NCI-H345 (cell line): ENCODE measurements at regions not wholly inside any gene's neighbourhood (a gene's known extent, or its start where the extent isn't known, plus 50 kb on each side); places are given as distances from the start of the nearest gene placed in this dataset.
A peak's percentile ranks its signal among the peaks of the same experiment; 100 is the strongest.
"Not testable (repeated sequence)": the region's sequence is repeated elsewhere in the genome, so short reads cannot be mapped to it uniquely, and the experiment has no call there.

Experiments used
- DNase-seq: peaks from one replicate; lab custom pipeline; 2025; lab: John Stamatoyannopoulos, UW

DNA sequence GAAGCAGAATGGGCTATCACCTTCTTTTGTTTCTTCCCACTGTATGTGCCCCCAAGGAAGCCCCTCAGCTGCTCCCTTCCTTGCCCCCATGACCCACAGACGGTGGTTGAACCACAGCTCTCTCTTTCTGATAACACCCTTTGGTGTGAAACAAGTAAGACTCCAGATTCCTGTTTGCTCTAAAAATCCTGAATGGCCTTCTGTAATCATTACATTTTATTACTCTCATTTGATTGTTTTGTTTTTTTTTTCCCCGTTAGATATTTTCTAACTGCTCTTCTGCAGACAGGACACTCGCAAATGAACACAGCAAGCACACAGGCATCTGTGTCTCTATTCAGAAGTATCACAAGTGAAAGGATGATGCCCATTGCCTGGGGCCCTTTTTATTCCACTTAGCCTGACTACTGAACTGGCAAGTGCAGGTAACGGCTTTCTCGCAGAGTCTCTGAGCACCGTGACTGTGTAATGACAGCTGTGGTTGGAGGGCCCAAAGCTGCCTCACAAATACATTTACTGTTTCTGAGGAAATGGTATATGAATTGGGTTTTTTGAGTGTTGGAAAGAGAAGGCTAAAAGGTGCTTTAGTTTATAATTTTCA, 59.3 kb downstream of the OXGR1 start:
- DNase-seq, result peak; percentile 83

DNA sequence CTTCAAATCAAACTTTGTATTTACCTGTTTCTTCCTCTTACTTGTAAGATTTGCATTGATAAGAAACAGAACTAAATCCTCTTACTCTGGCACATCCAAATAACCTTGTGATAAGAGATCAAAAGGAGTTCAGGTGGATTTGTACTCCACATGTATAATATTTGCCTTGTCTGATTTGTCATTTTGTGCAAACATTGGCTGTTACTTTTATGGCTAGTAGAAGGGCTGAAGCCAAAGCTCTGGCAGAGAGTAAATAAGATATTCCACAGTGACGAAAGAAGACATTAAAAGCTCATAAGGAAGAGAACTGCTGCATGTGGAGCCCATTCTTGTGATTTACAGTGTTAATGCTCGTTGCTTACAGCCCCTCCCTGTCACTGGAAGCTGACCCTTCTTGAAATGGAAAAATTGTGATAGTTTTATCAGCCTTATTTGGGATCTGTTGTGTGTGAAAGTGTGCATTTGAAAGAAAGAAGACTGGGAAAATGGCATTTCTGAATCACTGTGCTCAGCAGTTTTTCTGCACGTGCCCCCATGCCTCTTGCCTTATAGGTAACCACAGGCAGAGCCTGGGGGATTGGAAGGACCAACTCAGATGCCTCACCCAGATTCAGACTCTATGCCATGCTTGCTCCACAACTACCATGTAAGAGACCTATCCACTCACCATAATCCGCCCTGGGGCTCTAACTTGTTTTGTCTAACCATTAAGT, 68.2 kb downstream of the OXGR1 start:
- DNase-seq, result no peak

DNA sequence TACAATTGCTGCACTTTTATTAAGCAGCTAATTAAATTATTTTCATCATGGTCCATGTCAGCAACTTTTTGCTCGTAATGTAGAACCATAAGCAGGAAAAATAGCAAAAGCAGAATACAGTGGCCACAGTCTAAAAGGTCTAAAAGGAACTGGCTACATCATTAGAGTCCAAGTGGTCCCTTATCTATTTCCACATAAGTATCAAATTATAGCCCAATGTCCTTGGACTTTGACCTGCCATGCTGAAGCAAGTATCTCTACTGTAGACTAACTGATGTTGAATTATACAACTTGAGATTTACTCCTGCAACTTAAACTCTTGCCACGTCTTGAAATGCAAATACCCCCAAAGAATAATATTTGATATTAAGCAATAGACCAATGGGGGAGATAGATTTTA, 68.8 kb downstream of the OXGR1 start:
- no peak for DNase-seq

DNA sequence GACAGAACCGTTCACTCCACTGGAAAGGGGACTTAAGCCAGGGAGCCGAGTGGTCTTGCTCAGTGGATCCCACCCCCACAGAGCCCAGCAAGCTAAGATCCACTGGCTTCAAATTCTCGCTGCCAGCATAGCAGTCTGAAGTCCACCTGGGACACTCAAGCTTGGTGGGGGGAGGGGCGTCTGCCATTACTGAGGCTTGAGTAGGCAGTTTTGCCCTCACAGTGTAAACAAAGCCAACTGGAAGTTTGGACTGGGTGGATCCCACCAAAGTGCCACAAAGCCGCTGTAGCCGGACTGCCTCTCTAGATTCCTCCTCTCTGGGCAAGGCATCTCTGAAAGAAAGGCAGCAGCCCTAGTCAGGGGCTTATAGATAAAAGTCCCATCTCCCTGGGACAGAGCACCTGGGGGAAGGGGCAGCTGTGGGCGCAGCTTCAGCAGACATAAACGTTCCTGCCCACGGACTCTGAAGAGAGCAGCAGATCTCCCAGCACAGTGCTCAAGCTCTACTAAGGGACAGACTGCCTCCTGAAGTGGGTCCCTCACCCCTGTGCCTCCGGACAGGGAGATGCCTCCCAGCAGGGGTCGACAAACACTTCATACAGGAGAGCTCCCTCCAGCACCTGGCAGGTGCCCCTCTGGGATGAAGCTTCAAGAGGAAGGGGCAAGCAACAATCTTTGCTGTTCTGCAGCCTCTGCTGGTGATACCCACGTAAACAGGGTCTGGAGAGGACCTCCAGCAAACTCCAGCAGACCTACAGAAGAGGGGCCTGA, 75.2 kb downstream of the OXGR1 start:
- not testable (repeated sequence) for DNase-seq

DNA sequence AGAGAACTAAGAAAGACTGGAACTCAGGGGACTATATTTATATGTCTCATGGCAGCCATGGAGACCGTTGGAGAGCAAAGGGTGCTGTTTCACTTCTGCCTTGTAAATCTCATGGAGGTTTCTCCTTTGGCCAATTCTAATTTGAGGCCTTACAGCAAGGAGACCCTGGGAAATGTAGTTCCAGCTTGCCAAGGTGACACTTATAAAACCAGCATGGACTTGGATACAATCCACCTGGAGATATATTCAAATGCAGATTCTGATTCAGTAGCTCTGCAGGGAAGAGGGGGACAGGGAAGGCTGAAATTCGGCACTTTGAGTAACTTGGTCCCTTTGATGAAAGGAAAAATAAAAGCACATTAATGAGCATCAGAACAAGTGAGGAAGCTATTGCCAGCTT, 90.0 kb downstream of the OXGR1 start:
- DNase-seq, result no peak

DNA sequence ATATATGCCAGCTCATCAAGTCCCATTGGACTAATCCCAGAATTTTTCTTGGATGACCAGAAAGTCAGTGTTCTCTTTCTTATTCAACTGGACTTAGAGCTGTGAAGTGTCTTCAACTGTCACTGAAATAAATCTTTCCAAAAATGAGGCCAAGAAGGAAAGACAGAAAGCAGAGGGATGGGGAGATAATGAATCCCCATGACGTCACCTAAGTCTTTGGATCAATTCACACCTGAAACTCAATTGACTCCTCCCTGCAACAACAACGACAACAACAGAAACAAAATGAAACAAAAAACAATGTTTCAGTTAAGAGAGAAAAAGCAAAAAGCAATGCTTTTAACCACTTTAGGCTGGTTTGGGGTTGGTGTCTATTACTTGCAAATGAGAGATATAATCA, 91.2 kb downstream of the OXGR1 start:
- no peak for DNase-seq

DNA sequence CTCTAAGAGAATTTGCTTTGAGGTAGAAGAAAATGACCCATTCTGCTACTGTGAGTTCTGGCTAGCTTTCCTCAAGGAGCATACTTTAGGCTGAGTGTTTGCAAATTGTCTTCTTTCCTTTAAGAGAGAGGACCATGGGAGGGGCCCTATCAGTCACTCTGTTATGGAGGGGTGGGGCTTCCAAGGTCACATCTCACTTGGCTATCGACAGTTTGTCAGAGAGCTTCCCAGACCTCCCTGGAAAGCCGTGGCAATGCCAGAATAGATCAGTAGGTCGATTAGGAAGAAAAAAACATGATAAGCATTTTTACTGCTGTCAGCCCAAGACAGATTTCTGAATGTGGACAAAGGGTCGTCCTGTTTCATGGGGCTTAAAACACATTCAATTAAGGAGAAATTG, 93.3 kb downstream of the OXGR1 start:
- DNase-seq, result no peak

DNA sequence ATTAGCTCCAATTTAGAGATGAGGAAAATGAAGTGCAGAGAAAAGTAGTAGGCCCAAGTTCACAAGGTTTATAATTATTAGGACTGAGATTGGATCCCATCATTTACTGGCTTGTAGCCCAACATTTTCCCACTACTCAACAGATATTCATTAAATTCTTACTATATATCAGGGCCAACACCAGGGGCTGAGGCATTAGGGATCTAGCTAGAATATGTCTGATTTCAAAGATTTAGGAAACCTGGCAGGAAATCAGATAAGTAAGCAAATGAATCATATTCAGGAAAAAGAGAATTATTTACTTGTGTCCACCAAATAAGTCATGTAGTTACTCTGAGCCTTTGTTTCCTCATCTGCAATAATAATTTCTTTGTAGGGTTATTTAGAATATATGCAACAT, 94.3 kb downstream of the OXGR1 start:
- DNase-seq, result no peak

DNA sequence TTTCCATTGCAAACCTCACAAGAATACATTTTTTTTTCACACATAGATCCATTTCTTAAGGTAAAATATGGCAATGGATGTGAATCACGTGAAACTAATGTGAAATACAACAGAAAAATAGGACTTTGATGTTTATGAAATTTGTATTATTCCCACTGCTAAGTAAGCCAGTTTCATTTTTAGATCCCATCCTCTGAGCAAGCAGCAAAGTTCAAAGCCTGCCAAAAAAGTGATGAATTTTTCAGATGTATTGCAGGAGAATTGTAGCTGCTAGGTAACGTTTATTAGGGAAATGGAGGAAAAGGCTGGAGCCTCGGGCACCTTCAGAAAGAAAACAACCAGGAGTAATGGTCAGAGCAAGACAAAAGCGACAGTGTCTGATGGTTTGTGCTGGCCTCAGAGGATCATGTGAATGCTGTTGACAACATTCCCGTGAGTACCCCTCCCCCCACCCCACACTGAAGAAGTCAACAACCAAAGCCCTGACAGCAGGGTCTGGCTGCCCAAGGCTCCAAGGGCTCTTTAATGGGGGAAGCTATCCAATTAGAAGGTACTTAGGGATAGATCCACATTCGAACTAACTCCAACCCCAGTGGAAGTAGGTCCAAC, 95.5 kb downstream of the OXGR1 start:
- no peak for DNase-seq

DNA sequence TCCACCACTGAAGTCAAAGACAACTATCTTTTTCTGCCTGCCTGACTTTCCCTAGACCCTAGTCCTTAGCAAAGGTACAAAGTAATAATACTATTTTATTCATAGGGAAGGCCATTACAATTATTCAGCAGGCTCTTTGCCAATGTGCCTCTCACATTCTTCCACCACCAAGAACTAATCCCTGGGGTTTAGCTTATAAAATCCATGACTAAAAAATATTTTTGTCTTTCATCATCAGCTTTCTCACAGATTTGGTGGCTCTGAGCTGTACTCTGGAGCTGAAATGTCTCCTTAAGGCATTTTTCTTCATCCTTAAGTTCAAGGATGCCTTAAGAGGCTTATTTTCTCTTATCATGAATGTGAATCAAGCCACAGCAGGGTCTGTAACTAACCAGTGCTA, 96.1 kb downstream of the OXGR1 start:
- DNase-seq, result no peak
